GM10248 (cell line): ENCODE measurements at regions not wholly inside any gene's neighbourhood (a gene's known extent, or its start where the extent isn't known, plus 50 kb on each side); places are given as distances from the start of the nearest gene placed in this dataset.

Experiments used
- CTCF ChIA-PET: fragments of 300-600 bp; sonication (Branson Sonifier 250); formaldehyde crosslinking; extraction: SDS; loops from one replicate; lab custom pipeline; 2021; ENCODE audit warnings: antibody characterized with exemption; lab: Yijun Ruan, JAX
- POLR2A ChIA-PET: fragments of 350-650 bp; sonication (Branson Sonifier 250); formaldehyde crosslinking; extraction: SDS; loops from one replicate; lab custom pipeline; 2020; ENCODE audit warnings: antibody characterized with exemption; lab: Yijun Ruan, JAX
- DNase-seq: peaks from one replicate; pipeline ENCODE4 v3.0.0; 2012; ENCODE audit errors: extremely low spot score
- TF ChIP-seq, protein P1 (sequence below): IDR thresholded peaks from 2 replicates; pipeline ENCODE4 v1.5.1; 2012; ENCODE audit warnings: mild to moderate bottlenecking, low read depth; ENCODE audit errors: extremely low read depth, missing control alignments, control extremely low read depth

DNA sequence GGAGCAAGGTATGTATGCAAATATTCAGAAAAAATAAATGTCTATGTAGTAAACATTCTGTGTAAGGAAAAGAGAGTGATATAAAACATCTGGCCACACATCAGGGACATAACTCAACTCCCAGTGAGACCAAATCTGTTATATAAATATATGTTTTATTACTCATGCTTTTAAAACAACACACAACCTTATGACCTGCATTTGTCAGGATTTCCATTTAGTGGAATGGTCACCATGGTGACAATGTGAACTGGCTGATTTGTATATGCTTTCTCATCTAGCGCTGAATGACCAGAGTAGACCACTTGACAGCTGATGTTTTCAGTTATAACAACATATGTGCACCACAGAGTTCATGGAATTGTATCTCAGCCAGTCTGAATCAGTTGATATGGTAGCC lies 551.7 kb downstream of the HTR7 start:
- ChIA-PET CTCF (no interaction called here), POLR2A (no interaction called here)
- TF ChIP-seq, protein P1, sequence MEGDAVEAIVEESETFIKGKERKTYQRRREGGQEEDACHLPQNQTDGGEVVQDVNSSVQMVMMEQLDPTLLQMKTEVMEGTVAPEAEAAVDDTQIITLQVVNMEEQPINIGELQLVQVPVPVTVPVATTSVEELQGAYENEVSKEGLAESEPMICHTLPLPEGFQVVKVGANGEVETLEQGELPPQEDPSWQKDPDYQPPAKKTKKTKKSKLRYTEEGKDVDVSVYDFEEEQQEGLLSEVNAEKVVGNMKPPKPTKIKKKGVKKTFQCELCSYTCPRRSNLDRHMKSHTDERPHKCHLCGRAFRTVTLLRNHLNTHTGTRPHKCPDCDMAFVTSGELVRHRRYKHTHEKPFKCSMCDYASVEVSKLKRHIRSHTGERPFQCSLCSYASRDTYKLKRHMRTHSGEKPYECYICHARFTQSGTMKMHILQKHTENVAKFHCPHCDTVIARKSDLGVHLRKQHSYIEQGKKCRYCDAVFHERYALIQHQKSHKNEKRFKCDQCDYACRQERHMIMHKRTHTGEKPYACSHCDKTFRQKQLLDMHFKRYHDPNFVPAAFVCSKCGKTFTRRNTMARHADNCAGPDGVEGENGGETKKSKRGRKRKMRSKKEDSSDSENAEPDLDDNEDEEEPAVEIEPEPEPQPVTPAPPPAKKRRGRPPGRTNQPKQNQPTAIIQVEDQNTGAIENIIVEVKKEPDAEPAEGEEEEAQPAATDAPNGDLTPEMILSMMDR, result no peak
- DNase-seq, result no peak

DNA sequence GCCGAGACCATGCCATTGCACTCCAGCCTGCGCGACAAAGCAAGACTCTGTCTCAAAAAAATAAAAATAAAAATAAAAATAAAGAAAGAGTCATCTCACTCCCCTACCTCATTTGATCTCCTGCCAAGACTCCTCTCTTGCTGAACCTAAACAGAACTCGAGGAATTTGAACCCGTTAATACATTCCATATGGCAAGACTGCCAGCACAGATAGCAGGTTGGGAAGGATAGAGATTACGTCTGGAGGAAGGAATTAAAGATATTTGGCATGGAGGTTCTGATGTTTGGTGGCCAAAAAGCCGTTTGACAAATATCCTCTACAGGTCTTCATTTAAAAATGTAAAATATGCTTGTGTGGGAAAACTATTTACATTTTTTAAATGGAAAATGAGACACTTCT lies 549.6 kb downstream of the HTR7 start:
- ChIA-PET CTCF (no interaction called here), POLR2A (no interaction called here)
- TF ChIP-seq, protein P1, result no peak
- no peak for DNase-seq

- ChIA-PET CTCF (interaction anchor here (1.1 to 1.5 kb wide), 2 partner anchors 10 to 19 kb away, joined by 3 to 5 read pairs; no protein-coding TSS in a partner anchor), POLR2A (no interaction called here)
- TF ChIP-seq, protein P1, result no peak
- no peak for DNase-seq
Observed at GRCh38 chr10:90313576-90314325, 544.1 kb downstream of the HTR7 start.

DNA sequence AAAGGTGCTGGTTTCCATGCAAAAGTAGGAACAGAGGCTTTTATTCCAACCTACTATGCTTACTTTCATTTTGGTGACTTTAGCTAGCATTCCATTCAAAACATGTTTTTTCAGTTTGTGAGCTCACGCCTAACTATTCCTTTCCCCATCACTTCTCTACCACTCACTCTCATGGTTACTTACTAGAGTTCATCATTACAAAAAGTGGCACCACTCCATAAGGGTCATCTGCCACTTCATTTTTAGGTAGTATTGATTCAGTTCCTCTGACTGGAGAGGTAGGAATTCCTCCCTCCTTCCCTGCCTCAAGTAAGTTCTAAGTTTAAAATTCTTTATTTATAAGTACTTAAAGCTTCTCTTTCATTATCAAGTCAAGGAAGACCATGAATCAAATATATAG lies 543.1 kb downstream of the HTR7 start:
- ChIA-PET POLR2A (no interaction called here), CTCF (interaction anchor here (1.0 kb wide), 1 partner anchor 23 kb away, joined by 3 read pairs; no protein-coding TSS in a partner anchor)
- no peak for DNase-seq
- TF ChIP-seq, protein P1, result no peak

DNA sequence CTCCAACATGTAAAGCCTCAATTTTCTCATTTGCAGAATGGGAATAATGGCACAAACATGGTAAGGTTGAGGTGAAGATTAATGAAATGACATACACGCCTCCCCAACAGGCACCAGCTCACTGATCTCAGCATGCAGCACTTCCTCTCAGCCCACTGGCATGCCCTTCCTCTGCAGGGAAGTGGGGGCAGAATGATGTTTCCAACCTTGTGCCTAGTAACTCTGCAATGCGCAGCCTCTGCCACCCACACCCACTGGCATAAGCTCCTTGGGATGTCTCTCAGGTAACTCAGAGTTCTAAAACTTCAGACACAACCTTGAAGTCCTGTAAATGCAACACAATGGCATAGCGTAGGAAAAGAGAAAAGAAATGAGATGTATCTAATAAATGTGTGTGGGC lies 540.7 kb downstream of the HTR7 start:
- ChIA-PET CTCF (no interaction called here), POLR2A (no interaction called here)
- TF ChIP-seq, protein P1, result no peak
- DNase-seq, result no peak

DNA sequence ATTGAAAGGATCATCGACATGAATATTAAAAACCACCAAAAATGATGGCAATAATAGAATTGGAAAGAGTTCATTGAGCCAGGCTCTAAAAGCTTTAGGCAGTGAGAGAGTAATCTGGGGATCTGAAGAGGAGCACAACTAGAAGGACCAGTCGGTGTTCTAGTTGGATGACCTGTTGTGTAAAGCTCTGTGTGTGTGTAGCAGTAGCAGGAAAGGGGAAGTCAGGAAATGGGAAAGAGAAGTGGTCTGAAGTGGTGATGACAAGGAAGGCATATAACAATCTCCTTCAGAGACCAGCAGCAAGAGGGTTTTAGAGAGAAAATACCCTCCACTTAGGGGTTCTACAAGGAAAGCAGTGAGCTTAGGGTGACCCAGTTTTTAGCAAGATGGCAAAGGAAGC lies 539.2 kb downstream of the HTR7 start:
- POLR2A ChIA-PET, result interaction anchor here (0.6 kb wide), 1 partner anchor 459 kb away, joined by 3 read pairs; no protein-coding TSS in a partner anchor
- TF ChIP-seq, protein P1, result no peak
- CTCF ChIA-PET, result interaction anchor here (2.0 kb wide), 1 partner anchor 22 kb away, joined by 5 read pairs; no protein-coding TSS in a partner anchor
- DNase-seq, result no peak
